GM23338 (cell line): ENCODE measurements at regions not wholly inside any gene's neighbourhood (a gene's known extent, or its start where the extent isn't known, plus 50 kb on each side); places are given as distances from the start of the nearest gene placed in this dataset.

ENCODE experiments used
- CREB1 ChIP-seq: fragments of 250-450 bp; sonication (Bioruptor Pico); IDR thresholded peaks from 2 replicates; pipeline ENCODE4 v1.5.0; 2020; ENCODE audit warnings: low read depth, mild to moderate bottlenecking, moderate library complexity
- EZH2 ChIP-seq: fragments of 200-600 bp; sonication (generic); IDR thresholded peaks from one replicate; pipeline ENCODE4 v1.8.0; 2017; ENCODE audit warnings: antibody characterized with exemption, mild to moderate bottlenecking, low read depth; ENCODE audit not compliant: unreplicated experiment
- EZH2phosphoT487 ChIP-seq: fragments of 200-600 bp; sonication (generic); IDR thresholded peaks from one replicate; pipeline ENCODE4 v1.8.1; 2018; ENCODE audit warnings: antibody characterized with exemption; ENCODE audit not compliant: unreplicated experiment
- JUNB ChIP-seq: IDR thresholded peaks from one replicate; pipeline ENCODE4 v1.6.1; 2016; ENCODE audit warnings: antibody characterized with exemption; ENCODE audit not compliant: unreplicated experiment
- NANOG ChIP-seq: IDR thresholded peaks from 2 replicates; pipeline ENCODE4 v1.6.1; 2016; ENCODE audit warnings: antibody characterized with exemption, borderline replicate concordance
- POLR2AphosphoS5 ChIP-seq: IDR thresholded peaks from 2 replicates; pipeline ENCODE4 v1.6.1; 2016; ENCODE audit warnings: antibody characterized with exemption, low read depth
- STAT1 ChIP-seq: IDR thresholded peaks from one replicate; pipeline ENCODE4 v1.6.1; 2016; ENCODE audit warnings: antibody characterized with exemption; ENCODE audit not compliant: unreplicated experiment
- ZNF331 ChIP-seq: fragments of 250-450 bp; sonication (Bioruptor Pico); IDR thresholded peaks from 2 replicates; pipeline ENCODE4 v1.5.0; 2020; ENCODE audit warnings: low read depth, mild to moderate bottlenecking, moderate library complexity
- TF ChIP-seq, protein P1 (sequence below), 2 experiments: fragments of 200-600 bp in 1 of 2; sonication (generic) in 1 of 2; conservative IDR thresholded peaks; 2 replicates each; pipeline versions ENCODE4 v1.5.1 to v1.6.1; 2016 to 2017; ENCODE audit warnings: antibody characterized with exemption in 2 of 2, low read depth in 2 of 2, mild to moderate bottlenecking in 2 of 2, moderate library complexity in 1 of 2
- TF ChIP-seq, protein P2 (sequence below): IDR thresholded peaks from one replicate; pipeline ENCODE4 v1.6.1; 2018; ENCODE audit warnings: antibody characterized with exemption; ENCODE audit not compliant: unreplicated experiment

DNA sequence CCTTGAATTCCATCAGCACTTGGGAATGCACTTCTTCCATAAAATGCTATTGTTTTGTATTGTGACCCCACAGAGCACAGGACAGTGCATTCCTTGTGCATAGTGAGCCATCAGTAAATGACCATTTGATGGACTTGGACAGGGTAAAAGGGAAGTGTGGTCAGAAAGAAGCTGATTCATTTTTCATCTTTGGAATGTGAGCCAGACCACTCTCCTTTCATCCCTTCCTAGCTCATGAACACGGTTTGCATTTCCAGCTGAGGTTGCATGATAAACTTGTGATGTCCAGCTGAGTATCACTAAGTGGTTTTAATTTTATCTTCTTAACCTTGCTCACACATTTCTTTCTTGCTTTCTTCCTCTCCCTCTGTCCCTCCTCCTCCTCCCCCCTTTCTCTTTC, 101.3 kb downstream of the NUDT12 start:
- TF ChIP-seq, protein P1, sequence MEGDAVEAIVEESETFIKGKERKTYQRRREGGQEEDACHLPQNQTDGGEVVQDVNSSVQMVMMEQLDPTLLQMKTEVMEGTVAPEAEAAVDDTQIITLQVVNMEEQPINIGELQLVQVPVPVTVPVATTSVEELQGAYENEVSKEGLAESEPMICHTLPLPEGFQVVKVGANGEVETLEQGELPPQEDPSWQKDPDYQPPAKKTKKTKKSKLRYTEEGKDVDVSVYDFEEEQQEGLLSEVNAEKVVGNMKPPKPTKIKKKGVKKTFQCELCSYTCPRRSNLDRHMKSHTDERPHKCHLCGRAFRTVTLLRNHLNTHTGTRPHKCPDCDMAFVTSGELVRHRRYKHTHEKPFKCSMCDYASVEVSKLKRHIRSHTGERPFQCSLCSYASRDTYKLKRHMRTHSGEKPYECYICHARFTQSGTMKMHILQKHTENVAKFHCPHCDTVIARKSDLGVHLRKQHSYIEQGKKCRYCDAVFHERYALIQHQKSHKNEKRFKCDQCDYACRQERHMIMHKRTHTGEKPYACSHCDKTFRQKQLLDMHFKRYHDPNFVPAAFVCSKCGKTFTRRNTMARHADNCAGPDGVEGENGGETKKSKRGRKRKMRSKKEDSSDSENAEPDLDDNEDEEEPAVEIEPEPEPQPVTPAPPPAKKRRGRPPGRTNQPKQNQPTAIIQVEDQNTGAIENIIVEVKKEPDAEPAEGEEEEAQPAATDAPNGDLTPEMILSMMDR (conservative IDR thresholded peaks at IDR 0.05; ENCODE audit: low read depth in 2 of 2), result no peak
- TF ChIP-seq EZH2 (no peak), CREB1 (CRISPR knock-in tag) (no peak), ZNF331 (CRISPR knock-in tag) (no peak), POLR2AphosphoS5 (no peak), JUNB (no peak), NANOG (no peak), EZH2phosphoT487 (no peak), STAT1 (no peak)
- TF ChIP-seq, protein P2, sequence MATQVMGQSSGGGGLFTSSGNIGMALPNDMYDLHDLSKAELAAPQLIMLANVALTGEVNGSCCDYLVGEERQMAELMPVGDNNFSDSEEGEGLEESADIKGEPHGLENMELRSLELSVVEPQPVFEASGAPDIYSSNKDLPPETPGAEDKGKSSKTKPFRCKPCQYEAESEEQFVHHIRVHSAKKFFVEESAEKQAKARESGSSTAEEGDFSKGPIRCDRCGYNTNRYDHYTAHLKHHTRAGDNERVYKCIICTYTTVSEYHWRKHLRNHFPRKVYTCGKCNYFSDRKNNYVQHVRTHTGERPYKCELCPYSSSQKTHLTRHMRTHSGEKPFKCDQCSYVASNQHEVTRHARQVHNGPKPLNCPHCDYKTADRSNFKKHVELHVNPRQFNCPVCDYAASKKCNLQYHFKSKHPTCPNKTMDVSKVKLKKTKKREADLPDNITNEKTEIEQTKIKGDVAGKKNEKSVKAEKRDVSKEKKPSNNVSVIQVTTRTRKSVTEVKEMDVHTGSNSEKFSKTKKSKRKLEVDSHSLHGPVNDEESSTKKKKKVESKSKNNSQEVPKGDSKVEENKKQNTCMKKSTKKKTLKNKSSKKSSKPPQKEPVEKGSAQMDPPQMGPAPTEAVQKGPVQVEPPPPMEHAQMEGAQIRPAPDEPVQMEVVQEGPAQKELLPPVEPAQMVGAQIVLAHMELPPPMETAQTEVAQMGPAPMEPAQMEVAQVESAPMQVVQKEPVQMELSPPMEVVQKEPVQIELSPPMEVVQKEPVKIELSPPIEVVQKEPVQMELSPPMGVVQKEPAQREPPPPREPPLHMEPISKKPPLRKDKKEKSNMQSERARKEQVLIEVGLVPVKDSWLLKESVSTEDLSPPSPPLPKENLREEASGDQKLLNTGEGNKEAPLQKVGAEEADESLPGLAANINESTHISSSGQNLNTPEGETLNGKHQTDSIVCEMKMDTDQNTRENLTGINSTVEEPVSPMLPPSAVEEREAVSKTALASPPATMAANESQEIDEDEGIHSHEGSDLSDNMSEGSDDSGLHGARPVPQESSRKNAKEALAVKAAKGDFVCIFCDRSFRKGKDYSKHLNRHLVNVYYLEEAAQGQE, result no peak
